DOHH2 (cell line): ENCODE measurements at regions not wholly inside any gene's neighbourhood (a gene's known extent, or its start where the extent isn't known, plus 50 kb on each side); places are given as distances from the start of the nearest gene placed in this dataset.

Source experiments
- CTCF ChIP-seq: fragments of 200-600 bp; sonication (generic); IDR thresholded peaks from one replicate; pipeline ENCODE4 v1.5.1; 2014; ENCODE audit warnings: antibody characterized with exemption, mild to moderate bottlenecking, low read depth, low read length; ENCODE audit not compliant: poor library complexity, severe bottlenecking
- EZH2phosphoT487 ChIP-seq: fragments of 200-600 bp; sonication (generic); IDR thresholded peaks from 2 replicates; pipeline ENCODE4 v1.6.1; 2017; ENCODE audit warnings: borderline replicate concordance, mild to moderate bottlenecking, antibody characterized with exemption, low read length, moderate library complexity, mixed read lengths

- TF ChIP-seq CTCF (no peak), EZH2phosphoT487 (no peak)
Observed at GRCh38 chr2:45237128-45237527, 227.9 kb upstream of the SIX2 start.
